SK-N-MC (cell line): ENCODE measurements at regions not wholly inside any gene's neighbourhood (a gene's known extent, or its start where the extent isn't known, plus 50 kb on each side); places are given as distances from the start of the nearest gene placed in this dataset.

Experiments
- EZH2 ChIP-seq: fragments of 200-600 bp; sonication (generic); IDR thresholded peaks from one replicate; pipeline ENCODE4 v1.6.1; 2017; ENCODE audit warnings: antibody characterized with exemption
- FOXP2 ChIP-seq: optimal IDR thresholded peaks from 2 replicates; pipeline ENCODE3; 2011; ENCODE audit warnings: mild to moderate bottlenecking, moderate library complexity; ENCODE audit not compliant: insufficient read depth; ENCODE audit errors: extremely low read length, control extremely low read depth
- POLR2AphosphoS5 ChIP-seq: IDR thresholded peaks from 2 replicates; pipeline ENCODE4 v1.6.1; 2012; ENCODE audit warnings: mild to moderate bottlenecking, low read depth, low read length, borderline replicate concordance

DNA sequence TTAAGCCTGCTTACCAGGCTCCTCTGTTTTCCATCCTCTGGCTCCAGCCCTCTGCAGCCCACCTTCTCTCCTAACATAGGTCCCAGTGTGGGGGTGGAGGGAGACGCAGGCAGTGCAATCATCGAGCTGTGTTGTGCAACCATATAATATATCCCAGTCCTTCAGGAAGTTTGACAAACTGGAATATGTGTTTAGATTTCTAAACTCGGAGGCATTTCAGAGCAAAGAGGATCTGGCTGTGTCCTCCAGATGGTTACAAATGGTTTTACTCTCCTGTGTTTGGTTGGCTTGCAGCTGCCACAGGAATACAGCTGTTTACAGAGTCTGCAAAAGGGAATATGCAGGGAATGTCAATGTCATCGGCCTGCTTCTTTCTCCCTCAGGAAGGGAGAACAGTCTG is 195.3 kb upstream of the LNX1 start:
- TF ChIP-seq POLR2AphosphoS5 (no peak), EZH2 (no peak), FOXP2 (no peak)
